ENCODE measurements at regions not wholly inside any gene's neighbourhood (a gene's known extent, or its start where the extent isn't known, plus 50 kb on each side); places are given as distances from the start of the nearest gene placed in this dataset.
"Not testable (repeated sequence)": the region's sequence is repeated elsewhere in the genome, so short reads cannot be mapped to it uniquely, and the experiment has no call there.

GRCh38 chr3:130151555-130151954, 69.9 kb downstream of the ALG1L2 start:
- not testable (repeated sequence) for DNase-seq

DNA sequence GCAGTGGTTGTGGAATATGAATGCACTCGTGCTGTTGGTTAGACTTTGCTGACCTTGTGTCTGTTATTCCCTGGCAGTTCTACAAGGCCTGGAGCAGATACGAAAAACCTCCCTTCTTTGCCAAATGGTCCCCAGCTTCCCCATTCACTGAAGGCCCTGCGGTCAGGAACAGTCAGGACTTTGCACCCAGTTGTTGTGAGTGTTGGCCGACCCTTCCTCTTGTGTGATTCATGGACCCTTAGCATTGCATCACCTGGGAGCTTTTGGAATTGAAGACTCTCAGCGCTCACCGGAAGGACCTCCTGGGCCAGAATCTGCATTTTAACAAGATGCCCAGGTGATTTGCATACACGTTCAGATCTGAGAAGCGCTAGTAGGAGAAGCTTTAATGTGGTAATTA, 71.6 kb downstream of the ALG1L2 start:
- not testable (repeated sequence) for DNase-seq

DNA sequence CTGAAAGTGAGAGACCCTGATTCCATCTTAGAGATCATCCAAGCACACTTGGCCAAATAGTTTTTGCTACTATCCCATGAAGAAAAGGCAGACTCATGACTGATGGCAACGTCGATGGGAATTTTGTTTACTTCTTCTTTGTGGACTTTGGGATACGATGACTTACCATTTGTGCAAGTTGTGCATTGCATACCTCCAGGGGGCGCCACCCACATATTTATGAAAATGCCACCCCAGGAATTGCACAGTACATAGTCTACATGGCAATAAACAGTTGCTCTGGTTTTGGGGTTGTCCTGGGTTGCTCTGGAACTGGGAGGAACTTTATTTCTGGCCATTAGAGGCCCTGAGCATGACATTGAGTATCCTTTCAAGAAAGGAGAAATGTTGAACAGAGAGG, 73.8 kb downstream of the ALG1L2 start:
- DNase-seq = not testable (repeated sequence)

- not testable (repeated sequence) for DNase-seq
These were observed 85.2 kb downstream of the ALG1L2 start for GRCh38 chr3:130166856-130167255.

GRCh38 chr3:130175195-130175594, 93.6 kb downstream of the ALG1L2 start:
- DNase-seq = not testable (repeated sequence)

DNA sequence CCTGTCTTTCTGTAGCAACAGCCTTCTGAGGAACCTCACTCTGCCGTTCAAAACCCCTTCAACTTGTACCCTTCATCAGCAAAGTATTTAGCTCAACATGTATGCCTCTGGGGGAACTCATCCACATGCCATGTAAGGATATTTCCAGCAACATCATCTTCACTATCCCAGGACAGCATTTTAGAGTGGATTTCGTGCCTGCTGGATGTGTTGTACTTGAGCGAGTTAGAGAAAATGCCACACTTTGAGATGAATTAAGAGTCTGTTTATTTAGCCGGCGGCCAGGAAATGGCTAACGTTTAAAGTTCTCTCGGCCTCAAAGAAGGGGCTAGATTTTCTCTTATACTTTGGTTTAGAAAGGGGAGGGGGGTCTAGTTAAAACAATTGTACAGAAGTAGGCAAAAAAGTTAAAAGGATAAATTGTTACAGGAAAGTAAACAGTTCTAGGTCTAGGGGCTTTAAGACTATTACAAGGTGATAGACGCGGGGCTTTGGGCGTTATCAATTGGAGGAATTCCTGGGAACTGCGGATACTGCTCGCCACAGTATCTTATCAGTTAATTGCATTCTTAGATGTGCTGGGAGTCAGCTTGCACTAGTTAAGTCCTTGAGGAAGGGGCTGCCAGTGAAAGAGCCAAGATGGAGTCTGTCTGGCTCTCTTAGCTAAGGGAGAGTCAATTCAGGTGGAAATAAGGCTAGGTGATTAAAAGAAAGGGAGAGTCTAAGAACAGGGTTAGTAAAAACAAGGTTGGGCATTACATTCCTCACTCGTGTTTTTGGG, 95.0 kb downstream of the ALG1L2 start:
- not testable (repeated sequence) for DNase-seq

- DNase-seq = not testable (repeated sequence)
These were observed 97.2 kb downstream of the ALG1L2 start for GRCh38 chr3:130178835-130179234.

DNA sequence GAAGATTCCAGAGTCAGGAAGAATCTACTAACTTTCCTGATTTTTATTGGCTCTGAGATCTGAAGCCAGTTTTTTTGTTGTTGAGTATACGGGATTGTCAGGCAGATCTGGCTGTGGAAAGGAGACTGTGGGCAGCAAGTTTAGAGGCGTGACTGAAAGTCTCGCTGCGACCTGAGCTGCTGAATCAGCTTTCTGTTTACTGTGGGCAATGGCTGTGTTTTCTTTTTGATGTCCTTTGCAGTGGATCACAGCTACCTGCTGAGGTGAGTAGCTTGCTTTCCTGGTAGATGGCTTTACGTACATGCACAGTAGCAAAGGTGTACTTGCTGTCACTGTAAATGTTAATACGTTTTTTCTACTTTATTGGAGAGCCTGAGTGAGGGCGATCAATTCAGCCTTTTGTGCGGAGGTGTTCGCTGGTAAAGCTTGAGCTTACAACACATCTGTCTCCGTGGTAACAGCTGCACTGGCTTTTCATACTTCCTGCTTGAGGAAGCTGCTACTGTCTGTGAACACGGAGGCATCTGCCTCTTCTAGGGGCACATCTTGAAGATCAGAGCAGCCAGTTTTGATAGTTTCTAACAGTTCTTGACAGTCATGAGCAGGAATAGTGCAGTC, 97.8 kb downstream of the ALG1L2 start:
- not testable (repeated sequence) for DNase-seq

GRCh38 chr3:130182475-130182874, 100.8 kb downstream of the ALG1L2 start:
- not testable (repeated sequence) for DNase-seq

DNA sequence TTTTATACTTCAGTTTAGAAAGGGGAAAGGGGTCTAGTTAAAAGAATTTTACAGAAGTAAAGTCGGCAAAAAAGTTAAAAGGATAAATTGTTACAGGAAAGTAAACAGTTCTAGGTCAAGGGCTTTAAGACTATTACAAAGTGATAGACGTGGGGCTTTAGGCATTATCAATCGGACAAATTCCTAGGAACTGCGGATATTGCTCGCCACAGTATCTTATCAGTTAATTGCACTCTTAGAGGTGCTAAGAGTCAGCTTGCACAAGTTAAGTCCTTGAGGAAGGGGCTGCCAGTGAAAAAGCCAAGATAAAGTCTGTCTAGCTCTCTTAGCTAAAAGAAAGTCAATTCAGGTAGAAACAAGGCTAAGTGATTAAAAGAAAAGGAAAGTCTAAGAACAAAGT, 102.1 kb downstream of the ALG1L2 start:
- DNase-seq = not testable (repeated sequence)

DNA sequence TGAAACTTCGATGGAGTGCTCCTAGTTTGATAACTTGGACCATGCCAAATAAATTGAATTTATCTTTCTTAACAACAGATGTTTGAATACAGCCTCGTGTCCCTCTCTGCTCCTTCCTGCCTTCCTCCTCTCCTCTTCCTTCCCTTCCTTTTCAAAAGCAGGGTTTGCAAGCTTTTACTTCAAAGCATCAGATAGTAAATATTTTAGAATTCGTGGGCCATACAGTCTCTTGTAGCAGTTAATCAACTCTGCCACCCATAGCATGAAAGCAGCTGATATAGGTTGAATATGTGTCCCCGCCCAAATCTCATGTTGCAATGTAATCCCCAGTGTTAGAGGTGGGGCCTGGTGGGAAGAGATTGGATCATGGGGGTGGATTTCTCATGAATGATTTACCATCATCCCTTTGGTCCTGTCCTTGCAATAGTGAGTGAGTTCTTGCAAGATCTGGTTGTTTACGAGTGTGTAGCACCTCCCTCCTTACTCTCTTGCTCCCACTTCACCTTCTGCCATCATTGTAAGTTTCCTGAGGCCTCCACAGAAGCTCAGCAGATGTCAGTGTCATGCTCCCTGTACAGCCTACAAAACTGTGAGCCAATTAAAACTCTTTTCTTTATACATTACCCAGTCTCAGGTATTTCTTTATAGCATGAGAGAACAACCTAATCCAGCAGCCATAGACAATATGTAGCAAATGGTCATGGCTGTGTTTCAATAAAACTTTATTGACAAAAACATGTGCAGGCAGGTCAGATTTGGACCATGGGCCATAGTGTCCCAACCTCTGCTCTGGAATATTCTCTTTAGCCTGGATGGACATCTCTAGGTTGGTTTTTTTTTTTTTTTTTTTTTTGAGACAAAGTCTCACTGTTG, 102.8 kb downstream of the ALG1L2 start:
- not testable (repeated sequence) for DNase-seq

DNA sequence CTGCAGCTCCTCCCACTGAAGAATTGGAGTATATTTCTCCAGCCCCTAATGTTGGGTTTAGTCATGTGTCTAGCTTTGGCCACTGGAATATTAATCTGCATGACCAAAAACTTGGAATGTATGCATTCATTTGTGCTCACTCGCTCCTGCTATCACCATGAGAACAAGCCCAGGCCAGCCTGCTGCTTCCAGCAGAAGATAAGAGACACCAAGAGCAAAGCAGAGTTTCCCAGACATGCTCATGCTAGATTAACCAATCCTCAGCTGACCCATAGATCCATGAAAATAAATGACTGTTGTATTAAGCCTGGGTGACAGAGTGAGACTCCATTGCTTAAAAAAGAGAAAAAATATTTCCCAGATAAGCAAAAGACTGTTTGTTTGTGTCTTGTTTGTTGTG, 119.6 kb downstream of the ALG1L2 start:
- DNase-seq = not testable (repeated sequence)

DNA sequence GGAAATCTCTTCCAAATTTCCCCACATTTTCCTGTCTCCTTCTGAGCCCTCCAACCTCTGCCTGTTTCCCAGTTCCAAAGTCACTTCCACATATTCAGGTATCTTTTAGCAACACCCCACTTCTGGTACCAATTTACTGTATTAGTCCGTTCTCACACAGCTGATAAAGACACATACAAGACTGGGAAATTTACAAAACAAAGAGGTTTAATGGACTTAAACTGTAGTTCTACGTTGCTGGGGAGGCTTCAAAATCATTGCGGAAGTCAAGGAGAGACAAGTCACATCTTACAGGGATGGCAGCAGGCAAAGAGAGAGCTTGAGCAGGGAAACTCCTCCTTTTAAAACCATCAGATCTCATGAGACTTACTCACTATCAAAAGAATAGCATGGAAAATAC, 122.0 kb downstream of the ALG1L2 start:
- DNase-seq = not testable (repeated sequence)

GRCh38 chr3:130227540-130227939, 117.9 kb upstream of the COL6A5 start:
- no peak for DNase-seq

DNA sequence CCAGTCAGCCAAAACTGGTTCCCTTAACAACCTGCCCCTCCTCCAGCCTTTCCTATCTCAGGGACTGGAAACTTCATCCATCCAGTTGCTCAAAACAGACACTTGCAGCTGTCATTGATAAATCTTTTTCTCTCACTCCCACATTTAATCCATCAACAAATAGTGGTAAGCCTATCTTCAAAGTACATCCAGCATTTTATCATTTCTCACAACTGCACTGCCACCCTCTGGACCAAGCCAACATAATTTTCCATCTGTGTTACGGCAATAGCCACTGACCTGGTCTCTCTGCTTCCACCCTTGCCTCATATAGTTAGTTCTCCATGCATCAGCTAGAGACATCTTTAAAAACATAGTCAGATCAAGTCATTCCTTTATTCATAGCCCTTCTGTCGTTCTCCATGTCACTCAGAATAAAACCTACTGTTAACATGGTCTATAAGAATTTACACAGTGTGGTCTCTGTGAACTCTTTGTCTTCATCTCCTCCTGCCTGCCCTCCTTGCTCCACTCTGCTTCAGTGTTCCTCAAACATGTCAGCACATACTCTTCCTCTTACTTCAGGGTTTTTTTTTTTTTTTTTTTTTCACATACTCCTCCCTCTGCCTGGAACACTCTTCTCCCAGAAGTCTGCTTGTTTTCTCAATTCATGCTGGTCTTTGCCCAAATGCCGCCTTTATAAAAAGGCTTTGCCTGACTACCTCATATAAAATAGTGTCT, 102.5 kb upstream of the COL6A5 start:
- no peak for DNase-seq

DNA sequence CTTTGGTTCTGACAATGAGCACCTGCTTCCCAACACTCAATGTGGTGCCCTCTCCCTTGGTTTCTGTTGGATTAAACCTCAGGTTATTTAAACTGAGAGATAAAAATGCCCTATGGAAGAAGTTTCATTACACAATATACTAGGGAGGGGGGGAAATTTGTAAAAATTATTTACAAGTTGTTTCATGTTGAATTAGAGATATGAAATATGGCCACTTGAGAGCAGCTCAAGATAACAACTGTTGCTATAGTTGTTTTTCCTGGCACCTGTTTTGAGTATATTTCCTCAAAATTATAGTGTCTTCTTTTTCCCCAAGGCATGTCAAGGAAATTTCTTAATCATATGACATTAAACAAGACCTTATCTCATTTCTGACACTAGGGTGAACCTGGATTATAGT, 101.7 kb upstream of the COL6A5 start:
- DNase-seq = no peak

DNA sequence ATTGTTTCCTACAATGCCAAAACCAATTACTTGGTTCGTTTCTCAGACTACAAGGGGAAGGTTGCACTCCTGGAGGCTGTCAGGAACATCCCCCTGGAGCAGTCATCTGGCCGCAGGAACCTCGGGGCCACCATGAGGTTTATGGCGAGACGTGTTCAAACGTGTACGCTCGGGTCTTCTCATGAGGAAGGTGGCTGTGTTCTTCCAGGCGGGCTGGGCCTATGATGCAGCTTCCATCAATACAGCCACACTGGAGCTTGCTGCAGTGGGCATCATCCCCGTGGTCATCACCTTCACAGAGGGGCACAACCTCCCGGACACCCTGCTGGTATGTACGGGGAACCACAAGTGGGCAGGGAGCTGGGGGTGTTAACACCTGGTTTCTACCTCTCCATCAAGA, 94.5 kb upstream of the COL6A5 start:
- DNase-seq = no peak

GRCh38 chr3:130255442-130255841, 90.0 kb upstream of the COL6A5 start:
- DNase-seq = no peak

DNA sequence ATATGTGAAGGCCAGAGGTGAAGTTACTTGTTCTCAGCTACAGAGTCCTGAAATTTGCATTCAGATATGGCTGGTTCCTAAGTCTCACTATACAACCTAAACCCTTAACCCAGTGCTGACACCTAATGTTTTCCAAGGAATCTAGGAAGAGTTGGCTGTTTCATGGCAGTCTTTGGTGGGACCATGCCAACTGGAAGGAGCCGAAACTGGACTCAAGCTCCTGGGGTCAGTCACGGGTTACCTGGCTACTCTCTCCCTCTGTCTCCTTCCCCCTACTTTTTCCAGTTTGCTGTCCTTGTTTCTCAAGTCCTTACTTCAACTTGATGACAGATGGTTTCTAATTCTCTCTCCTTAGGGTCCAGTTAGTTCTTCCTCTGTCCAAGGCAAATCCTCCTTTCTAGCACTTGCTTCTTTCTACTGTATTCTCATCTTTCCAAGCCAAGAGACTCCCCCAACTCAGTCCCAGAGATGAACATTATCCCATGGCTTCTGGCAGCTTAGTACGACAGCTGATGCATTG, 88.6 kb upstream of the COL6A5 start:
- DNase-seq = no peak

GRCh38 chr3:130258532-130258952, 86.9 kb upstream of the COL6A5 start:
- no peak for DNase-seq

DNA sequence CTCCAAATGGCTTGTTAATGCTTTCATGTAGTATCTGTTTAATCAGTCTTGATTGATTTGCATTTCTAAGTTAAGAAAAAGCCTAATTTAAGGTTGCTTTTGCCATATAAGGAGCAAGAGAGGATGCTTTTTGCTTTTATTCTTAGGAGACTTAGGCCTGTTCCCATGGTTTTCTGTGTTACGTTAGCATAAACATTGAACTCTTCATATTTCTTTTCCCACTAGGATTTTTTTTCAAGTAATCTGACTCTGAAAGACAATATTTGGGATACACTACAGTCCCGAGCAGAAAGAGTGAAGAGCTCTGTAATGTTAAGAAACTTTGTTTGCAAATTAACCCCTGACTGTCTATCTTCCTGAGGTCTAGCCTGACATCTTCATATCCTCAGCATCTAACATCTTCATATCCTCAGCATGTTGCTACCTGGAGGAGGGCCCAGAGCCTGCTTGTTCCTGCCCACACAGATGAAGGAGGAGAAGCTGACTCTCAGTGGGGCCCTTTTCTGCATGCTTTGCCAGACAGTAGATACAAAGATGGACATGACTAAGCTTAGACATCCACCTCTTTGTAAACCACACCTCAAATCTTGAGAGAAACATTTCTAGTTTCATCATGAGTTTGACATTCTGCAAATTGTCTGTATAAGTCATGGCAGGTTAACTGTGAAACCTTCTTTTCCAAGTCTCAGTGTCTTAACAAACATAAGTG, 86.2 kb upstream of the COL6A5 start:
- no peak for DNase-seq

DNA sequence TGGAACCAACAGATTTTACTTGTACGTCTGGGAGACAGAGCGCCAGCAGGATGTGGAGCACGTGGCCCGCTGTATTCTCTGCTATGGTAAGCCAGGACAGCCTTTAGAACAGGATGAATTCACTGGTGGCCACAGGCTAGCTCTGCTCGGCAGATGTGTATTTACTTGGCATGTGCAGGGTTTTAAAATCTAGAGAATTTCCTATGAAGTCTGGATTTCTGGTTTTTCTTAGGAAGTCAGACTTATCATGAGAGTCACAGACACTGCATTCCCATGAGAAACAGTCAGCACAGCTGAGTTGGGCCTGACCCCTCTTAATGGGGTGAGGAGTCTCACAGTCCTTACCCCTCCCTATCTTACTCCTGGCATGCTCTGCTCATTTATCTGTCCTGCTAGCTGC, 84.6 kb upstream of the COL6A5 start:
- DNase-seq = no peak
